MV-4-11 (cell line): ENCODE measurements at regions not wholly inside any gene's neighbourhood (a gene's known extent, or its start where the extent isn't known, plus 50 kb on each side); places are given as distances from the start of the nearest gene placed in this dataset.
A peak's percentile ranks its signal among the peaks of the same experiment; 100 is the strongest.

ENCODE experiments used
- DNase-seq: peaks from one replicate; lab custom pipeline; 2025; lab: John Stamatoyannopoulos, UW

DNA sequence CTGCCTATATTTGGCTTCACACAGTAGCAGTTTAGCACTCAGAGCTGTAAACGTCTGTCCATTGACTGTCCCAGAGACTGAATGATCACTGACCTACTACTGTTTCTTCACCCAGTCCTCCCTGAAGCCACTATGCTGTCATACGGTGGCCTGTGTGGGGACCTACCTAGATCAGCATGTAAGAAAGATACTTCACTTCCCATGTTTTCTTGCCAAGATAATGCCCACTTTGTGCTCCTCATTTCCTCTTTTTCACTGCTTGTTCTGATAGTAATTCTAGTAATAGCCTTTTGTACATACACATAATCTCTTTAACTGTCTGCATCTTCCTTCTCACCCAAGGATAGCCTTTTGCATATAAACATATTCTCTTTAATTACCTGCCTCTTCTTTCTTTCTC, 109.9 kb upstream of the TIAM2 start:
- DNase-seq: peak; percentile 63

- DNase-seq: no peak
Observed at GRCh38 chr6:154886016-154886415, 109.1 kb upstream of the TIAM2 start.

DNA sequence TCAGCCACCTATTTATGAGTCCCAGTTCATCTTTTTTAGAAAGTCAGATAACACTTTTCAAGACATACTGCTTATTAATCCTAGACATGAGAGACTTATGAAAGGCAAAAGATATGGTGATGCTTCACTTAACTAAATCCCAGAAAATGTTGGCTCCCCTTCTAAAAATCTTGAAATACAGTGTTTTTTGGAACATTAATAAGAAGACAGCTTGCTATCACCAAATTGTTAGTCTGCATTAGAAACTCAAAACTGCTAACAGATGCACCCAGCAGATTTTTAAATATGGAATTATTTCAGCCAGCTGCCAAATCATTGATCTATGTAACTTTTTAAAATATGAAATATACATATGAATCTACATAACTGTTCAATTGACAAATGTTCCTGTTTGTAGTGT, 108.6 kb upstream of the TIAM2 start:
- DNase-seq: no peak

DNA sequence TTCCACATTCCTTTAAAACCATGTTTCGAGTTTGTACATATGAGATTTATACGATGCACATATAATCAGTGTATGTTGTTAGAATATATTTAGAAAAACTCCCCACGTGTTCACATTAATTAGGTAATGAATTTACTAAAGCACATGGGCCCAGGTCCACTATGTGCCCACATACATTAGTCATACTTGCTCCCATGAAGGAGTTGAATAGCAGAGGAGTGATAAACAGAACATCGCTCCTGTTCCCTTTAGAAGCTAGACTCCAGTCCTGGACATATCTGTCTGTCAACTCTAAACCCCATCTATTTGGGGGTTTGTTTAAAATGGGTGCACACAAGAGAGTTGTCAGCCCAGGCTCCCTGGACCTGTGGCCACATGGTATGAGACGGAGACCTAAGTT, 108.1 kb upstream of the TIAM2 start:
- DNase-seq: no peak

DNA sequence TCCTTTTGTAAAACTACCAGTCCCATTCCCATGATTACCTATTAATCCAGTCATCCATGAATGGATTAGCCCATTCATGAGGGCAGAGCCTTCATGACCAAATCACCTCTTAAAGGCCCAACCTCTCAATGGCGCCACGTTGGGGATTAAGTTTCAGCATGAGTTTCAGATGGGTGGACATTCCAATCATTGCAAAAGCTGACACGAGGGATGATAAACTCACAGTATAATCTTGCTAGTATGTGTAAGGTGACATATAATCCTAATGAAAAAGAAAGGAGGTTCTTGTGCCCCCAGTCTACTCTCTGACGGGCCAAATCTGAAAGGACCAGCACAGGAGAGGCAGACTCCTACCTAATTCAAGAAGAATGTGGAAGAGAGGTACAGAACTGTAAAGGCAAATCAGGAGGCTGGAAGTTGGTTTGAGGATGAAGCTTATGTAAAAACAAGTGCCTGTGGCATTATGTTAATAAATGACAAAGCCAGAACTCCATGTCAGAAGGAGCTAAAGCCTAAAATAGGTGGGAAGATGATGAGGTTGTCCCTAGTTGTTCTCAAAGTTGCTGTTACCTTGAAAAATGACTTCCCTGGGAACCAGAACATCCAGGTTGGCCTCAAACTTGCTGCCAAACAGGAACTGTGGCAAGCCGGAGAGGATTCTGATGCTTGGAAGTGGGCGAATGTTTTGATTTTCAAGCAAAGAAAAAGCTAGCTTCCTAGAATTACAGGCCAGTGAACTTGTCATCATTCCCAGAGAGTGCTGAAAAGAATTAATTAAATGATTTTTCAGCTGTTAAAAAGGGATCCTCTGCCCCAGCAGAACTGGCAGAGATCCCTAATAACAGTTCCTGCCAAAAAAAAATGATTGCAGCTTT, 106.5 kb upstream of the TIAM2 start:
- DNase-seq: no peak

DNA sequence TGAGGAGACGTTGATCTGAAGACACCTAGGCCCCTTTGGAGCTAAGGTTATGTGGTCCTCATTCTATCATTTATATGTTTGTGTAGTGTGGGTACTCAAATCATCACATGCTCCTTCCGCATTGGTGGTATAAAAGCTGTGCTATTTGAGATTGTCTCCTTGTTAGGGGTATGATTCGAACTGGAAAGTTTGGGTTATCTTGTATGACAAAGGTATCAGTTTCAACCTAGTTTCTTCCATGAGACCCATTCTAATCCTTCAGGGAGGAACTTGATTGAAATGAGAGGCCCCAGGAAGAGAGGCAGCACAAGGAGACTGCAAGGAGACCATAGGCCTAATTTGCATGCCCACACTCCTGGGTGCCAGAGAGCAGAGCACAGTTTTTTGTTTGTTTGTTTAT, 104.2 kb upstream of the TIAM2 start:
- DNase-seq: no peak

GRCh38 chr6:154891901-154892300, 103.2 kb upstream of the TIAM2 start:
- no peak for DNase-seq

DNA sequence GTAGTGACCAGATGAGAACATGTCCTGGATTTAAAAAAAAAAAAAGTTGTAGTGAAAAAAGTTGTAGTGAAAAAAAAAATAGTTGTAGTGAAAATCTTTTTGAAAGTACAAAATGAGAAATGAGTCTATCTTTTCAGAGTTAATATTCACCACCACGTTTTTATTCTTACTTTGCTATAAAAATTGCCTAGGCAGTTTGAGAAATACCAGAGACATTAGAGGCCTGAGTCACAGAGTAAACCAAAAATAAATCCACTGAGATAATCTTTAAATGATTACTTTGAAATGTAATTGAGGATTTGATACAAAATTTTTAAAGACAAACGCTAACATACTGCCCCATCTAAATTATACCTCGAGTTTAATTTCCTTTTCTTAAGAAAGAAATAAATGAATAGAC, 101.2 kb upstream of the TIAM2 start:
- DNase-seq: no peak

GRCh38 chr6:154894902-154895301, 100.2 kb upstream of the TIAM2 start:
- peak; percentile 33 for DNase-seq

DNA sequence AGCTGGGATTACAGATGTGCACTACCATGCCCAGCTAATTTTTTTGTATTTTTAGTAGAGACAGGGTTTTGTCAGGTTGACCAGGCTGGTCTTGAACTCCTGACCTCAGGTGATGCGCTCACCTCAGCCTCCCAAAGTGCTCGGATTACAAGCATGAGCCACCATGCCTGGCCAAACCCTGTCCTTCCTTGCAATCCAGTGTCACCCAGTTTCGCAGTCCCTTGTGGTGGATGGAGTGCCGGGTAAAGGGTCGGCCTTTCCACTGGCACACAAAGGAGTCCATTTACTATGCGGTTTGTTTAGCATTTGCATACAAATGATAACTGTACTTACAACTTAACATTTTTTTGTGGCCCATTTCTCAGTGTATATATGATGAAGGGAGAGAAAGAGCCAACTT, 99.3 kb upstream of the TIAM2 start:
- DNase-seq: no peak

DNA sequence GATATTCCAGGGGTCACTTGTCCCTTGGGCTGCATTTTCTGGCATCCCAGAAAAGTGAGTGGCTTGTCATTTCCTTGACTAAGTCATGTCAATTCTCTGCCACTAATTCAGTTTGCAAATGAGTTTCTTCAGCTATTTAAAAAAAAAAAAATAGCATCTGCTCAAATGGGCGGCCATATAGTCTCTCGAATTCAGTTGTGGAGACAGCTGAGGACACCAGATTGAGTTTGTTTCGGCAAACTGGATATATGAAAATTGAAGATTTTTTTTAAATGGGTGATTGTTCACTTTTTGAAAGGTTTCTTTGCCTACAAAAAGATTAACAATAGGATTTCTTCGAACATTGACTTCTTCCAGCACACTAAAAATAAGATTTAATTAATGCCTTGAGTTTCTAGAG, 96.3 kb upstream of the TIAM2 start:
- DNase-seq: no peak

DNA sequence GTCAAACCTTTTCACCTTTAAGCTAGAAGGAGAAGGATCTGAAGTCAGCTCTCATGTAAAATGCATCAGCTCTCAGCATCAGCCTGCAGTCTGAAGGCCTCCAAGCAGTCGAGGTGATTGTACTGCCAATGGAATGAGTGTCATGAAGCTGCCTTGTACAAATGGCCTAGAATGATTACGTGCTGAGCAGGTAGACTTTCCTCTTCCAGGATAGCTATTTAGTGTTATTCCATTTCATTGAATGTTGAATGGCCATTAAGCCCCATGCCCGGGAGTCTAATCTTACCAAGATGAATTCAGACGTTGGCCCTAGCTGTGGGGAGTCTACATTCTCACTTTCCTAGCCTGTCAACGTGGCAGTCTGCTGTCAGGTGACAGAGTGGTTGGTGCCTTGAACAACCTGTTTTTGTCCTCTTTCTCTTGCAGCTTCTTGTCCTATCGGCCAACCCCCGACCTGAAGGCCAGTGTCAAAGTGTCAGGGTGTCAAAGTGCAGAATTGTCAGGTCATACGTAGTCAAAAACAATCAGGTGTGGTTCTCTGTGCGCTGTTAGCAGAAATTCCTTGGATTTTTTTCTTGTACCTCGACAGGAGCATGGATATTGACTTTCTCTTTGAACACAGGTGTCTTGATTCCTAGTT, 95.2 kb upstream of the TIAM2 start:
- no peak for DNase-seq

GRCh38 chr6:154901876-154902552, 93.1 kb upstream of the TIAM2 start:
- DNase-seq: no peak

DNA sequence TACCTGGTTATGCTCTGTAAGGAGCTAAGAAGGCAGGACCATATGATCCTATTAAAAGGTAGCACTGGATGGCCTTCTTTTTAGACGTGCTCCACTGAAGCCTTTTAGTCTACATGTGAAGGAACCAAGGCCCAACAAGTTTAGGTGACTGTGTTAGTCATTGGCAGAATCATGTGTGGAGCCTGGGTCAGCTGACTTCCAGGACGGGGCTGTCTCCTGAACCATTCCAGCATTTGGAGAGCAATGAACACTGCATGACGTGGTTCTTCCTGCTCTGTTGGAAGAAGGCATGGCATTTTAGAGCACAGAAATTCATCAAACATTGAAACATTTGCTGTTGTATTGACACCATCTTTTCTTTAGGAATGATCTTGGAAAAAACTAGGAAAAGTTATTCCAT, 87.8 kb upstream of the TIAM2 start:
- DNase-seq: no peak

- no peak for DNase-seq
Observed at GRCh38 chr6:154908723-154909122, 86.4 kb upstream of the TIAM2 start.

GRCh38 chr6:154909311-154909710, 85.8 kb upstream of the TIAM2 start:
- DNase-seq: no peak

- DNase-seq: no peak
Observed at GRCh38 chr6:154909821-154910220, 85.3 kb upstream of the TIAM2 start.

GRCh38 chr6:154914288-154914687, 80.8 kb upstream of the TIAM2 start:
- DNase-seq: no peak

GRCh38 chr6:154916857-154917256, 78.3 kb upstream of the TIAM2 start:
- peak; percentile 41 for DNase-seq

- DNase-seq: no peak
Observed at GRCh38 chr6:154917941-154918340, 77.2 kb upstream of the TIAM2 start.

DNA sequence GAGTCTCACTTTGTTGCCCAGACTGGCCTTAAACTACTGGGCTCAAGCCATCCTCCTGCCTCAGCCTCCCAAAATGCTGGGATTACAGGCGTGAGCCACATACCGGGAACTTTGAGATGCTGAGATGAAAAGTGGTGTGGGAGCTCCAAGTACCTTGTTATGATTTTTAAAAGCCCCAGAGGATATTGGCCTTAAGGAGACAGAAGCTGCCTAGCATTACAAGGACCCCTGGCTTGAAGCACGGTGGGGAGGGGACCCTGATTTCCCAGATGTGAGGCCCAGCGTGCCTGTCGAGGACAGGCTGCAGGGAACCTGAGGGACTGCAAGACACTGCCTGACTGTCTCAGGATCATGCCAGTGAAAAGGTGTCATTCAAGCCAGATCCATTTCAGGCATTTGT, 75.3 kb upstream of the TIAM2 start:
- no peak for DNase-seq

GRCh38 chr6:154920495-154921200, 74.5 kb upstream of the TIAM2 start:
- DNase-seq: no peak
